ENCODE measurements at regions not wholly inside any gene's neighbourhood (a gene's known extent, or its start where the extent isn't known, plus 50 kb on each side); places are given as distances from the start of the nearest gene placed in this dataset.

GRCh38 chr2:37532503-37532902 is 138.9 kb downstream of the CDC42EP3 start:
- DNase-seq (ENCODE audit: extremely low read depth, low read depth) = no peak
- no peak for TF ChIP-seq CTCF (IDR thresholded peaks at IDR 0.05; ENCODE audit: low read depth, low read length)

- TF ChIP-seq CTCF (IDR thresholded peaks at IDR 0.05; ENCODE audit: low read depth, low read length) = no peak
- DNase-seq (ENCODE audit: extremely low read depth, low read depth) = no peak
These were observed 134.1 kb downstream of the CDC42EP3 start for GRCh38 chr2:37537316-37537715.

DNA sequence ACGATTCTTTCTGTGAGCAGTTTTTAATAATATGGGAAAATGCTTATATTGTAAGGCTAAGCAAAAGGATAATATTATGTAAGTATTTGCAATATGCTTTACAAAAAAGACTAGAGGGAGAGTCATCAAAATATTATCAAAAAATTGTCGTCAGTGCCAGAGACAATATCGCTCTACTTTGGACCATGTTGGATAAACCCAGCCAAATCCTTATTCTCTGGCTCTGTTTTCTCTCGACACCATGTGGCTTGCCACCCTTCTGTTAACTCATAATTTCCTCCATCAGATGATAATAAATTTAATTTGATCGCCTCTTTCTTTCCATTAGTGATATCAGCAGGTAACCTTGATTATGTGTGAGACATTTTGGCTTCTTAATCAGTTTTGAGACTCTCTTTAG is 129.9 kb downstream of the CDC42EP3 start:
- DNase-seq (ENCODE audit: extremely low read depth, low read depth) = no peak

DNA sequence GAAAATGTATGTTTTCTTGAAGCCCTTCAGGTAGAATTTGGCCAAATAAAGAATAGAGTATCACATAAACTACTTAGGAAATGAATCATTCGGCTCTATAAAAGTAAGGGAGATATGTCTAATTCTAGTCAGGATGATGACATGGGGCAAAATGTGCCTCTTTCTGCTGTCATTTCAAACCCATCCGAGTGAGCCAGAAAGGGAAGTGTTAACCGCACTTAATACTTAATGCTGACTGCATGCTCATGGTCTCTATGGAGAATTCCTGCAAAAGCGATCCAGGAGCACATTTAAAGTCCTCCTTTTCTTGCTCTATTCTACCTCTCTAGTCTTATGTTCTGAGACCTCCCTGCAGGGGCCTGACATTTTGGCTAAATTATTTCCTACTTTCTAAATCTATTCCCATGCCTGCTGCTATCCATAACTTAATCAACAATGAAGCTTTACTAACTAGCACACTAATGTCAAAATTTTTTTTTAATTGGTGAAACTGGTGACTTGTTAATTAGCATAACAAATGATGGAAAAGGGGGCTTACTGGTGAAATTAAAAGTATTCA is 127.4 kb downstream of the CDC42EP3 start:
- DNase-seq (ENCODE audit: extremely low read depth, low read depth) = no peak
- TF ChIP-seq CTCF (IDR thresholded peaks at IDR 0.05; ENCODE audit: low read depth, low read length) = no peak

More for the DNA sequence above, 129.9 kb downstream of the CDC42EP3 start:
- no peak for TF ChIP-seq CTCF (IDR thresholded peaks at IDR 0.05; ENCODE audit: low read depth, low read length)

GRCh38 chr2:37544591-37545031 is 126.8 kb downstream of the CDC42EP3 start:
- DNase-seq (ENCODE audit: extremely low read depth, low read depth) = no peak
- TF ChIP-seq CTCF (IDR thresholded peaks at IDR 0.05; ENCODE audit: low read depth, low read length) = no peak

GRCh38 chr2:37549598-37549997 is 121.8 kb downstream of the CDC42EP3 start:
- DNase-seq (ENCODE audit: extremely low read depth, low read depth) = no peak
- TF ChIP-seq CTCF (IDR thresholded peaks at IDR 0.05; ENCODE audit: low read depth, low read length) = no peak

DNA sequence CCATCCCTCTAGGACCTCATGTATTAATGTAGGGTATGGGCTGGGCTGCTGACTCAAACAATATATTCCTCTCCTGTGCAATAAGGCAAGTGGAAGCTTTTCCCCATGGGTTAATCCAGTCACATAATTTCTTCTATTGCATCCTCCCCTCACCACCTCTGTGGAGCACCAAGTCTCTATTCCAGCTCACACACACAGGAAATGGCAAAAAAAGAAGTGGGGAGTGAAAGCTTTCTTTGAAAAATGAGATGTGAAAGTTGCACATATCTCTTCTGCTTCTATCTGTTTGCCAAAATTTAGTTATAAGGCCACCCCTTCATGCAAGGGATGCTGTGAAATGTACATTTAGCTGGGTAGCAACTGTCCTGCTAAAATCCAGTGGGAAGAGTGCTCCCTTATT is 121.3 kb downstream of the CDC42EP3 start:
- TF ChIP-seq CTCF (IDR thresholded peaks at IDR 0.05; ENCODE audit: low read depth, low read length) = no peak
- DNase-seq (ENCODE audit: extremely low read depth, low read depth) = no peak

Data from AG09319 (cell line).